Gastroesophageal sphincter (tissue), 4 donors: ENCODE measurements at regions not wholly inside any gene's neighbourhood (a gene's known extent, or its start where the extent isn't known, plus 50 kb on each side); places are given as distances from the start of the nearest gene placed in this dataset.

ENCODE experiments used
- ATAC-seq: fragments of 150-250 bp; one replicate; pipeline ENCODE4 v1.9.1; 2016; ENCODE audit warnings: mild to moderate bottlenecking, moderate library complexity
- H3K27ac ChIP-seq, 4 donors: fragments of 200-600 bp; sonication (generic) in 3 of 4; 1 replicate in 3 of 4; 2 replicates in 1 of 4; pipeline ENCODE4 v1.5.1; 2016 to 2019
- H3K27me3 ChIP-seq: fragments of 200-600 bp; sonication (generic); one replicate; pipeline ENCODE4 v1.5.1; 2019
- H3K36me3 ChIP-seq, 2 donors: fragments of 200-600 bp; sonication (generic); one replicate each; pipeline ENCODE4 v1.5.1; 2019; ENCODE audit warnings: control low read depth in 1 of 2
- H3K4me1 ChIP-seq, 3 donors: fragments of 200-600 bp; sonication (generic); 1 replicate in 2 of 3; 2 replicates in 1 of 3; pipeline ENCODE4 v1.5.1; 2016 to 2019; ENCODE audit warnings: control low read depth in 2 of 3
- H3K4me3 ChIP-seq, 2 donors: fragments of 200-600 bp; sonication (generic); one replicate each; pipeline ENCODE4 v1.5.1; 2019; ENCODE audit warnings: mild to moderate bottlenecking in 1 of 2, moderate library complexity in 1 of 2
- H3K9me3 ChIP-seq, 3 donors: fragments of 200-600 bp; sonication (generic); one replicate each; pipeline ENCODE4 v1.5.1; 2017 to 2019; ENCODE audit warnings: control low read depth in 2 of 3
- CTCF ChIP-seq, 4 experiments: fragments of 200-600 bp in 2 of 4; fragments of 450-650 bp in 2 of 4; sonication (generic) in 1 of 4; IDR thresholded peaks; one replicate each; pipeline ENCODE4 v1.5.1; 2017 to 2019; ENCODE audit warnings: antibody characterized with exemption in 4 of 4, mild to moderate bottlenecking in 2 of 4, moderate library complexity in 2 of 4
- EP300 ChIP-seq: sonication (generic); formaldehyde crosslinking; IDR thresholded peaks from one replicate; pipeline ENCODE4 v1.6.1; 2017; ENCODE audit warnings: antibody characterized with exemption, mild to moderate bottlenecking
- POLR2A ChIP-seq, 2 donors: fragments of 450-650 bp; IDR thresholded peaks; one replicate each; pipeline ENCODE4 v1.6.1; 2017; ENCODE audit warnings: antibody characterized with exemption in 2 of 2, mild to moderate bottlenecking in 2 of 2, moderate library complexity in 1 of 2
- POLR2AphosphoS5 ChIP-seq: sonication (generic); formaldehyde crosslinking; IDR thresholded peaks from one replicate; pipeline ENCODE4 v1.6.1; 2017; ENCODE audit warnings: antibody characterized with exemption
- WGBS, 2 donors: methylation state at CpG; one replicate each; pipeline ENCODE4 v1.1.5; 2018; ENCODE audit warnings: low coverage in 1 of 2; 5-methylcytosine and 5-hydroxymethylcytosine counted together

DNA sequence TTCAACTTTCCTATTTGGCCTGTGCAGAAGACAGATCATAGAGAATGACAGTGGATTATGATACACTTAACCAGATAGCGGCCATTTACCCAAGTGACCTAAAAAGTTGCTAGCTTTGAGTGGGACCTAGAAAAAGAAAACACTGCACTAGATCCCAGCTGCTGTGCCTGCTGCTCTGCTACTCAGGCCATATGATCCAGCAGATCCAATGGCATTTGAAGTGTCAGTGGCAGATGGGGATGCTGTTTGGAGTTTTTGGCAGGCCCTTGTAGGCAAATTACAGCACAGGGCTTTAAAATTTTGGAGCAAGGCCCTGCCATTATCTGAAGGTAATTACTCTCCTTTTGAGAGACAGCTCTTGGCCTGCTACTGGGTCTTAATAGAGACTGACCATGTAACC lies 74.0 kb upstream of the KCNE2 start:
- Histone ChIP-seq H3K9me3 (no peaks in the 10 kb centered on the region), H3K4me3 (no peak overlapping the region), H3K27me3 (no peaks in the 10 kb centered on the region), H3K36me3 (no peaks in the 10 kb centered on the region), H3K27ac (no peak overlapping the region), H3K4me1 (no peaks in the 10 kb centered on the region)
- no peak for ATAC-seq
- no peak for TF ChIP-seq POLR2AphosphoS5
- no peak for TF ChIP-seq EP300
- TF ChIP-seq POLR2A (IDR thresholded peaks at IDR 0.05) = no peak
- TF ChIP-seq CTCF (IDR thresholded peaks at IDR 0.05) = no peak
- WGBS, 2 donors = 90 to 100% methylated on average over 1 of the region's 1 CpG

- Histone ChIP-seq H3K9me3 (no peaks in the 10 kb centered on the region), H3K27ac (no peak overlapping the region), H3K36me3 (no peaks in the 10 kb centered on the region), H3K4me1 (no peaks in the 10 kb centered on the region), H3K4me3 (no peak overlapping the region), H3K27me3 (no peaks in the 10 kb centered on the region)
- TF ChIP-seq POLR2A (IDR thresholded peaks at IDR 0.05) (no peak), CTCF (IDR thresholded peaks at IDR 0.05) (no peak), EP300 (no peak), POLR2AphosphoS5 (no peak)
- 100% methylated on average over 2 of the region's 2 CpGs for WGBS, 2 donors
- ATAC-seq = no peak
Measured at GRCh38 chr21:34296878-34297277, 66.9 kb upstream of the KCNE2 start.

DNA sequence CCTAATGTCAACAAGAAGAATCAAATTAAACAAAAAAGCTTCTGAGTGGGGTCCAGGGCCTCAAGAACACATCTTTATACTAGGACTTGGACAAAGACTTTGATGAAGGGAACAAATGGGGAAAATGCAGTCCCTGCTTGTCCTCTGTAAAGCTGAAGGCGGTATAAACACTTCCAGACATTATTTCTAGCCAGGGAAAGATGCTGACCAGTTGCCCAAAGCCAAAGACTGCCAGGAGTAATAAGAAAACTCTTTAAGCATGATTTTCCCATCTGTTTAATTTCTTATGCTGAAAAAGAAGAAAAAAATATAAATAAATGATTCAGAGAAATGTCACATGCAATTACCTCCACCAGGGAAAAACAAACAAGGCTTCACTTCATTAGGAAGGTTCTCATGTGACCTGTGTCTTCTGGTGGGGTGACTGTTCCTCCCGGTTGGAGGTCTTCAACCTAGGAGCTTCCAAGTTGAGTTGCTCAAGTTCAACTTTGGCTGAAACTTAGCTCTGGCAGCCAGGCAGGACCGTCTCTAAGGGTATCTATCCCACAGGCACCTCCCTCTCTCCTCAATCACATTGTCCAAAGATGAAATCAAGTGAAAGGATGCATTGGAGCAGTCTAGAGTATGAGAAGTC lies 65.2 kb upstream of the KCNE2 start:
- Histone ChIP-seq H3K27me3 (no peaks in the 10 kb centered on the region), H3K27ac (no peak overlapping the region), H3K36me3 (no peaks in the 10 kb centered on the region), H3K4me1 (no peaks in the 10 kb centered on the region), H3K4me3 (no peak overlapping the region), H3K9me3 (no peaks in the 10 kb centered on the region)
- 75 to 100% methylated on average over 1 to 2 of the region's 3 CpGs for WGBS, 2 donors
- TF ChIP-seq POLR2AphosphoS5 = no peak
- no peak for TF ChIP-seq EP300
- TF ChIP-seq POLR2A (IDR thresholded peaks at IDR 0.05) = no peak
- no peak for TF ChIP-seq CTCF (IDR thresholded peaks at IDR 0.05)
- no peak for ATAC-seq

DNA sequence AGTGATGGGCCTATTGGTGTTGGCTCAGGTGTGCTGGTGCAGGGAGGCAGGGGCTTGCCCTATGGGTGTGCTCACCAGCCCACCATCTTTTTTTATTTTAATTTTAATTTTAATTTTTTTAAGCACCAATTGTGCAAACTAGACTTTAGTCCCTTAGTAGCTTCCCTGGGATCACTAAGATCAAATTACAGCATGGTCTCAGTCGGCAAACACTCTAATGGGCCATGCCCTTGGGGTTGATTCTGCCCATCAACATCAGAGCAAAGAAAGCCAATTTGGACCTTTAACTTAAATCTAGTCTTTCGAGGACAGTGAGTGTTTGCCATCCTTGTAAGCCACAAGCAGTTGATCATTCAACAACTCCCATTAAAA lies 64.7 kb upstream of the KCNE2 start:
- no peak overlapping the region for H3K27ac ChIP-seq
- ATAC-seq = no peak
- TF ChIP-seq EP300 = no peak
- no peak for TF ChIP-seq POLR2A (IDR thresholded peaks at IDR 0.05)
- 86 to 100% methylated on average over 1 to 2 of the region's 2 CpGs for WGBS, 2 donors
- H3K4me3 ChIP-seq = no peak overlapping the region
- no peaks in the 10 kb centered on the region for H3K36me3 ChIP-seq
- no peaks in the 10 kb centered on the region for H3K27me3 ChIP-seq
- H3K9me3 ChIP-seq = no peaks in the 10 kb centered on the region
- H3K4me1 ChIP-seq = no peaks in the 10 kb centered on the region

DNA sequence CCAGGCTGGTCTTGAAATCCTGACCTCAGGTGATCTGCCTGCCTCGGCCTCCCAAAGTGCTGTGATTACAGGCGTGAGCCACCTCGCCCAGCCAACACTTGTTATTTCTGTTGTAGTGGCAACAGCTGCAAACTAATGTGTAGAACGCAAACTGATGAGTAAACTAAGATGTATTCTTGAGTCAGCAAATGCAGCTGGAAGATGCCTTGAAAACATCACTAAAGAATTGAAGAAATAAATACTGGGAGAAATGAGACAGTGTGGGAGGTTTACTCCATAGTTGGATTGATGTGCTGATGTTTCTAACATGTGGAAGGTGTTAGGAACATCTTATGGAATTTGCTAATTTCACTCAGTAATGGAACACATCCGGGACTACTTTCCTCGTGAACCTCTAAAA lies 61.3 kb upstream of the KCNE2 start:
- no peak for ATAC-seq
- WGBS, 2 donors = 80 to 88% methylated on average over 2 to 5 of the region's 6 CpGs
- no peak overlapping the region for H3K4me3 ChIP-seq
- H3K9me3 ChIP-seq = no peaks in the 10 kb centered on the region
- no peaks in the 10 kb centered on the region for H3K4me1 ChIP-seq
- no peaks in the 10 kb centered on the region for H3K27me3 ChIP-seq
- H3K36me3 ChIP-seq = no peaks in the 10 kb centered on the region
- TF ChIP-seq EP300 (no peak), POLR2AphosphoS5 (no peak), CTCF (IDR thresholded peaks at IDR 0.05) (no peak), POLR2A (IDR thresholded peaks at IDR 0.05) (no peak)
- H3K27ac ChIP-seq = no peak overlapping the region
